Activated CD8-positive, alpha-beta T cell treated with anti-CD3 and anti-CD28 coated beads for 36 hours (primary cell): ENCODE measurements at regions not wholly inside any gene's neighbourhood (a gene's known extent, or its start where the extent isn't known, plus 50 kb on each side); places are given as distances from the start of the nearest gene placed in this dataset.

Experiments
- ATAC-seq: fragments of 200-7000 bp; cut with Tn5 transposase; one replicate; pipeline ENCODE4 v1.10.0; 2021; ENCODE audit warnings: mild to moderate bottlenecking, moderate library complexity
- CTCF ChIA-PET: fragments of 350-600 bp; sonication (Branson Sonifier 250); formaldehyde crosslinking; loops from one replicate; lab custom pipeline; 2021; ENCODE audit warnings: antibody characterized with exemption; lab: Charles Lee
- POLR2A ChIA-PET: fragments of 350-600 bp; sonication (Branson Sonifier 250); formaldehyde crosslinking; loops from one replicate; lab custom pipeline; 2021; ENCODE audit warnings: antibody characterized with exemption; lab: Charles Lee
- DNase-seq: peaks from one replicate; pipeline ENCODE4 v3.0.0-alpha.2; 2020
- H3K27ac Mint-ChIP-seq: one replicate; pipeline ENCODE4 v1.8.0; 2021; ENCODE audit warnings: mild to moderate bottlenecking, mixed read lengths
- H3K27me3 Mint-ChIP-seq: one replicate; pipeline ENCODE4 v1.8.0; 2021; ENCODE audit warnings: mixed read lengths
- H3K36me3 Mint-ChIP-seq: one replicate; pipeline ENCODE4 v1.8.0; 2021; ENCODE audit warnings: low read depth, mixed read lengths
- H3K4me1 Mint-ChIP-seq: one replicate; pipeline ENCODE4 v1.8.0; 2021; ENCODE audit warnings: low read depth, mixed read lengths
- H3K4me3 Mint-ChIP-seq: one replicate; pipeline ENCODE4 v1.8.0; 2021; ENCODE audit warnings: mild to moderate bottlenecking, moderate library complexity, mixed read lengths
- H3K9me3 Mint-ChIP-seq: one replicate; pipeline ENCODE4 v1.8.0; 2021; ENCODE audit warnings: mixed read lengths
- CTCF ChIP-seq: fragments of 200-600 bp; IDR thresholded peaks from one replicate; pipeline ENCODE4 v1.8.0; 2022; ENCODE audit warnings: antibody characterized with exemption, mild to moderate bottlenecking
- intact Hi-C: fragments of 100-400 bp; cut with micrococcal nuclease; formaldehyde crosslinking; loops from one replicate; pipeline ENCODE4 v1.10.0; 2022

- H3K4me1 Mint-ChIP-seq: no peaks in the 10 kb centered on the region
- ATAC-seq (no peak), DNase-seq (no peak)
- no peak overlapping the region for H3K27ac Mint-ChIP-seq
- TF ChIP-seq CTCF: no peak
- H3K9me3 Mint-ChIP-seq: no peaks in the 10 kb centered on the region
- ChIA-PET POLR2A (no interaction called here), CTCF (interaction anchor here (0.7 to 2.0 kb wide), 4 partner anchors 10 to 14 kb away, joined by 3 to 22 read pairs (median 7); no protein-coding TSS in a partner anchor)
- peaks cover 5% of the 10 kb centered on the region for H3K27me3 Mint-ChIP-seq
- no peak overlapping the region for H3K4me3 Mint-ChIP-seq
- H3K36me3 Mint-ChIP-seq: no peaks in the 10 kb centered on the region
- intact Hi-C loops: no loop called here
These were observed 1036.6 kb downstream of the IGSF11 start for GRCh38 chr3:117998071-117998470.

DNA sequence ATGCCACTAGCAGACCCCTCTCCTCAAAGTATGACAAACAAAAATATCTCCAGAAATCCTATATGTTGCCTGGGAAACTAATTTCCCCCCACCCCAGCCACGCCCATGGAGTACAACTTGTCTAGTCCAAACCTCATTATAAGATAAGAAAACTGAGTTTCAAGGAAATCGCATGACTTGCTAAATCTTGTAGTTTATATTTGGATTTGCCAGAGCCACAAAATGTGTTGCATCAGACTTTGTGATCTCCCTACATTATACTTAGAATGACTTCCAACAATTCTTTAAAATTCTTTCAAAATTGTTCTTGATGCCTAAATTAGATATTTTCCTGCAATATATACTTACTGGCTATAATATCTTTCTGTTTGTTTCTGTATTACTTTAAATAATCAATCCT lies 1034.4 kb downstream of the IGSF11 start:
- ATAC-seq (no peak), DNase-seq (no peak)
- Mint-ChIP-seq H3K4me3 (no peak overlapping the region), H3K9me3 (no peaks in the 10 kb centered on the region), H3K27ac (no peak overlapping the region), H3K36me3 (no peaks in the 10 kb centered on the region), H3K27me3 (peaks cover 1% of the 10 kb centered on the region), H3K4me1 (no peaks in the 10 kb centered on the region)
- intact Hi-C loops: no loop called here
- no peak for TF ChIP-seq CTCF
- POLR2A ChIA-PET: no interaction called here
- CTCF ChIA-PET: no interaction called here

DNA sequence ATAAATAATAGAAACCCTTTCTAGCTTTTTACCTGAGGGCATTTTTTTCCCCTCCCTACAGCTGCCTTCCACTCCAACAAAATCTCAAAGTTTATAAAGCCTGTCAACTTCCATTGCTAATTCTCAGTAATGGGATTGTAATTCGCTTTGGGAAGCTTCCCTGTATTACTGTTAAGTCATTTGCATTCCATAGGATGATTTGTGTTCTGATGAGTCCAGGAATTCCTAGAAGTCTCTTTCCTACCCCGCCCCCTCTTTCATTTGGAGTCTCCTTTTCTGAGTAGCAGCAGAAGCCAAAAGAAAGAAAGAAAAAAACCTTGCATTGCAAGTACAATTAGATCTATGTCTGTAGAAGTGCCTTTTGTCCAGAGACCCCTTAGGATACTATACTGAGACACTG lies 1033.3 kb downstream of the IGSF11 start:
- H3K9me3 Mint-ChIP-seq: no peaks in the 10 kb centered on the region
- peaks cover 1% of the 10 kb centered on the region for H3K27me3 Mint-ChIP-seq
- no peak overlapping the region for H3K4me3 Mint-ChIP-seq
- ChIA-PET CTCF (no interaction called here), POLR2A (no interaction called here)
- ATAC-seq: no peak
- H3K4me1 Mint-ChIP-seq: no peaks in the 10 kb centered on the region
- intact Hi-C loops: no loop called here
- DNase-seq: no peak
- TF ChIP-seq CTCF: no peak
- no peak overlapping the region for H3K27ac Mint-ChIP-seq
- H3K36me3 Mint-ChIP-seq: no peaks in the 10 kb centered on the region

- peaks cover 22% of the 10 kb centered on the region for H3K9me3 Mint-ChIP-seq
- H3K4me1 Mint-ChIP-seq: no peaks in the 10 kb centered on the region
- no peaks in the 10 kb centered on the region for H3K27me3 Mint-ChIP-seq
- CTCF ChIA-PET: interaction anchor here (1.1 kb wide), 1 partner anchor 14 kb away, joined by 3 read pairs; no protein-coding TSS in a partner anchor
- H3K27ac Mint-ChIP-seq: no peak overlapping the region
- H3K4me3 Mint-ChIP-seq: no peak overlapping the region
- POLR2A ChIA-PET: no interaction called here
- TF ChIP-seq CTCF: no peak
- no peaks in the 10 kb centered on the region for H3K36me3 Mint-ChIP-seq
- no peak for DNase-seq
- intact Hi-C loops: no loop called here
- no peak for ATAC-seq
These were observed 1022.7 kb downstream of the IGSF11 start for GRCh38 chr3:118011910-118012309.

- ChIA-PET CTCF (no interaction called here), POLR2A (no interaction called here)
- no peak for ATAC-seq
- Mint-ChIP-seq H3K4me3 (no peak overlapping the region), H3K27ac (no peak overlapping the region), H3K27me3 (no peaks in the 10 kb centered on the region), H3K9me3 (peaks cover 44% of the 10 kb centered on the region), H3K36me3 (no peaks in the 10 kb centered on the region), H3K4me1 (no peaks in the 10 kb centered on the region)
- no peak for DNase-seq
- TF ChIP-seq CTCF: no peak
- intact Hi-C loops: no loop called here
These were observed 1005.6 kb downstream of the IGSF11 start for GRCh38 chr3:118029049-118029448.
